Calu3 (cell line): ENCODE measurements at regions not wholly inside any gene's neighbourhood (a gene's known extent, or its start where the extent isn't known, plus 50 kb on each side); places are given as distances from the start of the nearest gene placed in this dataset.

Experiments
- BruUV-seq: library from RNA; stranded (reverse); fragments of 400-500 nt; replicated peaks from 2 replicates; lab custom pipeline; 2021; lab: Mats Ljungman, UMichigan
- CTCF ChIA-PET: fragments of 300-600 bp; sonication (Branson Sonifier 250); formaldehyde crosslinking; loops from one replicate; lab custom pipeline; 2022; ENCODE audit warnings: antibody characterized with exemption; lab: Charles Lee
- DNase-seq: peaks from one replicate; pipeline ENCODE4 v3.0.0; 2022
- H3K27ac Mint-ChIP-seq: one replicate; pipeline ENCODE4 v1.8.0; 2022; ENCODE audit warnings: mixed read lengths; ENCODE audit not compliant: unreplicated experiment
- H3K27me3 Mint-ChIP-seq: one replicate; pipeline ENCODE4 v1.8.0; 2022; ENCODE audit warnings: mixed read lengths; ENCODE audit not compliant: unreplicated experiment
- H3K36me3 Mint-ChIP-seq: one replicate; pipeline ENCODE4 v1.8.0; 2022; ENCODE audit warnings: mild to moderate bottlenecking, moderate library complexity, mixed read lengths; ENCODE audit not compliant: insufficient read depth, unreplicated experiment
- H3K4me1 Mint-ChIP-seq: one replicate; pipeline ENCODE4 v1.8.0; 2022; ENCODE audit warnings: mild to moderate bottlenecking, low read depth, mixed read lengths; ENCODE audit not compliant: unreplicated experiment
- H3K4me3 Mint-ChIP-seq: one replicate; pipeline ENCODE4 v1.8.0; 2022; ENCODE audit warnings: mild to moderate bottlenecking, low read depth, moderate library complexity, mixed read lengths; ENCODE audit not compliant: unreplicated experiment
- H3K9me3 Mint-ChIP-seq: one replicate; pipeline ENCODE4 v1.8.0; 2022; ENCODE audit warnings: low read depth, mixed read lengths; ENCODE audit not compliant: unreplicated experiment
- intact Hi-C: fragments of 100-400 bp; cut with micrococcal nuclease; formaldehyde crosslinking; loops from one replicate; pipeline ENCODE4 v1.10.0; 2022; ENCODE audit not compliant: unreplicated experiment
- TF ChIP-seq, protein P1 (sequence below): fragments of 200-600 bp; IDR thresholded peaks from one replicate; pipeline ENCODE4 v1.8.0; 2022; ENCODE audit warnings: antibody characterized with exemption; ENCODE audit not compliant: unreplicated experiment

DNA sequence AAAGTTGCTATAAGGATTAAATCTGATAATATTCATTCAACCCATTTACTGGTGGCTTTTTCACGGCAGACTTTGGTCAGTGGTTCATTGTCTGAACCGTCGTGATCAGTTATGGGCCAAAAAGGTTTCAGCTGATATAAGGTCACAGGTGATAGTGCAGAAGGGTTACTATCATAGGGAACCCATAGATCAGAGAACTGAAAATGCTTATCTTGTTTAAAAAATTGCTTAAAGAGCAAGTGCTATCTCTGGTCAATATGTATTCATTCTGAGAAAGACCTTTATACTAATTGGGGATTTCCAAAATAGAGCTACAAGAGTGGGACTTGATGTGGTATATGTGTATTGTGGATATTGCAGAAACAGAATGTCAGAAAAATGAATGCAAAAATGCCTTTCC is 147.8 kb upstream of the SEMA3E start:
- no peak overlapping the region for H3K27ac Mint-ChIP-seq
- DNase-seq = no peak
- peaks cover 2% of the 10 kb centered on the region for H3K9me3 Mint-ChIP-seq
- no TSS peak for BruUV-seq
- H3K4me1 Mint-ChIP-seq = no peaks in the 10 kb centered on the region
- TF ChIP-seq, protein P1, sequence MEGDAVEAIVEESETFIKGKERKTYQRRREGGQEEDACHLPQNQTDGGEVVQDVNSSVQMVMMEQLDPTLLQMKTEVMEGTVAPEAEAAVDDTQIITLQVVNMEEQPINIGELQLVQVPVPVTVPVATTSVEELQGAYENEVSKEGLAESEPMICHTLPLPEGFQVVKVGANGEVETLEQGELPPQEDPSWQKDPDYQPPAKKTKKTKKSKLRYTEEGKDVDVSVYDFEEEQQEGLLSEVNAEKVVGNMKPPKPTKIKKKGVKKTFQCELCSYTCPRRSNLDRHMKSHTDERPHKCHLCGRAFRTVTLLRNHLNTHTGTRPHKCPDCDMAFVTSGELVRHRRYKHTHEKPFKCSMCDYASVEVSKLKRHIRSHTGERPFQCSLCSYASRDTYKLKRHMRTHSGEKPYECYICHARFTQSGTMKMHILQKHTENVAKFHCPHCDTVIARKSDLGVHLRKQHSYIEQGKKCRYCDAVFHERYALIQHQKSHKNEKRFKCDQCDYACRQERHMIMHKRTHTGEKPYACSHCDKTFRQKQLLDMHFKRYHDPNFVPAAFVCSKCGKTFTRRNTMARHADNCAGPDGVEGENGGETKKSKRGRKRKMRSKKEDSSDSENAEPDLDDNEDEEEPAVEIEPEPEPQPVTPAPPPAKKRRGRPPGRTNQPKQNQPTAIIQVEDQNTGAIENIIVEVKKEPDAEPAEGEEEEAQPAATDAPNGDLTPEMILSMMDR = no peak
- no peak overlapping the region for H3K4me3 Mint-ChIP-seq
- CTCF ChIA-PET = no interaction called here
- H3K27me3 Mint-ChIP-seq = no peaks in the 10 kb centered on the region
- intact Hi-C loops = no loop called here
- no peaks in the 10 kb centered on the region for H3K36me3 Mint-ChIP-seq

DNA sequence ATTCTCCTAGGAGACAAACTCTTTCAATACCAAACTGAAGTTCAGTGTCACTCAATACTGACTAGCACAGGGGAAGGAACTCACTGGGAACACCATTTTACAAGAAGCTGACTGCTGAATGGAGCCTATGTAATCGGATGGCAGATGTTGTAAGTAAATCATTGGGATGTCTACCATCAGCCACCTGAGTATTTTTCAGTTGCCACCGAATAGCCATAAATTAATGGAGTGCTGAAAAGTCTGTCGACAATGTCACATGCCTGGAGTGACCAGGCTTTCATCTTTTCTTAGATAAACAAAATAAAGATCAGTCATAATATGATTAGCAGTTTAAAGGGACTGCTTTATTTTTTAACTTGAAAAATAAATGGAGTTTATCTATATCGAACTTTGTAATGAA is 145.9 kb upstream of the SEMA3E start:
- no peak for DNase-seq
- no TSS peak for BruUV-seq
- H3K27ac Mint-ChIP-seq = no peak overlapping the region
- H3K36me3 Mint-ChIP-seq = no peaks in the 10 kb centered on the region
- CTCF ChIA-PET = no interaction called here
- H3K27me3 Mint-ChIP-seq = no peaks in the 10 kb centered on the region
- intact Hi-C loops = no loop called here
- H3K9me3 Mint-ChIP-seq = no peaks in the 10 kb centered on the region
- H3K4me1 Mint-ChIP-seq = no peaks in the 10 kb centered on the region
- TF ChIP-seq, protein P1 = no peak
- no peak overlapping the region for H3K4me3 Mint-ChIP-seq

DNA sequence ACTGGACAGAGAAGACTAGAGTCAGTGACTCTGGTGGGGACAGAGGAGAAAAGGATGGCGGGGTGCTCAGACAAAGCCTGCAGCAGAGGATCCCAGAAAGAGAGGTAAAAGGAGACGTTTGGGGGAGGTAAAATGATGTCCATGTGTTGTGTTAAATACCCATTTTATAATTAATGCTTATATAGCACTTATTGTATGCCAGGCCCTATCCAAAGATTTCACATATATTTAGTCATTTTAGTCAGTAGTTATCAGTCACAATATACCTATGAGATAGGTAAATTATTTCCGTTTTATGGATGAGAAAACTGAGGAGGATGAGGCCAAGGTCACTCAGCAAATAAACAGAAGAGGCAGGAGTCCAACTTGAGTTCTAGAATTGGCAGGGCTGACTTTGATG is 144.6 kb upstream of the SEMA3E start:
- Mint-ChIP-seq H3K4me3 (no peak overlapping the region), H3K36me3 (no peaks in the 10 kb centered on the region), H3K9me3 (no peaks in the 10 kb centered on the region), H3K27me3 (no peaks in the 10 kb centered on the region), H3K27ac (no peak overlapping the region), H3K4me1 (no peaks in the 10 kb centered on the region)
- TF ChIP-seq, protein P1 = no peak
- intact Hi-C loops = no loop called here
- no peak for DNase-seq
- CTCF ChIA-PET = interaction anchor here (0.6 kb wide), 1 partner anchor 853 kb away, joined by 4 read pairs; no protein-coding TSS in a partner anchor
- no TSS peak for BruUV-seq

DNA sequence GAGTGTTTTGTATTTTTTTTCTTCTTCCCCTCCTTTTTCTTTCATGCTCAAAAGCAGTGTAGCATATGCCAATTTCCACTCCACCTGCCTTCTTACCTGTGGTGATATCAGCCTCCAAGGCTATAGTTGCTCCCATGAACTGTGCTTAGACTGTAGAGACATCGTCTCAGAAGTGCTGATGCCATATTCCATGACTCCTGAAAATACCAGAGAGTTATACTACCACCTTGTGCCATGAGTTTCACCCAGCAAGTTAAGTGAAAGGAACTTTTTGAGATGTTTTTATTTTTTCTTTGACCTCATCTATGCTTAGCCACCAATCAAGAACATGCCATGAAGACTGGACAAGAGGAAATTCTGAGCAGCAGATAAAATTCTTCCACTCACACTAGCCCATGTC is 142.8 kb upstream of the SEMA3E start:
- no peak overlapping the region for H3K4me3 Mint-ChIP-seq
- no TSS peak for BruUV-seq
- intact Hi-C loops = no loop called here
- DNase-seq = no peak
- CTCF ChIA-PET = no interaction called here
- H3K9me3 Mint-ChIP-seq = no peaks in the 10 kb centered on the region
- H3K4me1 Mint-ChIP-seq = no peaks in the 10 kb centered on the region
- no peaks in the 10 kb centered on the region for H3K36me3 Mint-ChIP-seq
- TF ChIP-seq, protein P1 = no peak
- H3K27me3 Mint-ChIP-seq = no peaks in the 10 kb centered on the region
- H3K27ac Mint-ChIP-seq = no peak overlapping the region
